ENCODE measurements at regions not wholly inside any gene's neighbourhood (a gene's known extent, or its start where the extent isn't known, plus 50 kb on each side); places are given as distances from the start of the nearest gene placed in this dataset.

DNA sequence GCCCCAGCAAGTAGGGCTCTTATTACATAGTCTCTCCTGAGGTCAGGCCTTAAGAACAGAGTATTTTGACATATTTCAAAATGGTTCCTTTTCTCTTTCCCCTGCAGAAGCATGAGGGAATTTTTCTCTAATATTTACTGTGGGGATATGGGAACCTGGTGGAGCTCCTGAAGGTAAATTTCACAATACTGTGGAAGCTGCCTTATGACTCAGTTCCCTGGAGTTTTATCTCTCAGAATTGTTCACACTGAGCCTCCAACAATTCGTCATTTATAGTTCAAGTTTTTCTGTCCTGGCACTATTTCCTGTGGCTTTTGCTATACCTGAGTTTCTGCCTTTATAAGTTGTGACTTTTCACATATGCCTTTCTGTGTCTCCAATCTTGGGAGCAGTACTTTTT, 607.2 kb upstream of the NDST4 start:
- Histone ChIP-seq H3K4me3 (ENCODE audit: low read length) (no peak overlapping the region), H3K9me3 (ENCODE audit: low read length) (no peaks in the 10 kb centered on the region), H2AFZ (ENCODE audit: low read depth, low read length) (no peak overlapping the region), H3K36me3 (ENCODE audit: insufficient read depth, low read length) (no peaks in the 10 kb centered on the region), H3K27me3 (ENCODE audit: insufficient read depth, low read length) (no peaks in the 10 kb centered on the region), H3K4me1 (ENCODE audit: insufficient read depth, low read length) (peaks cover 12% of the 10 kb centered on the region)

GRCh38 chr4:115711575-115711974, 598.2 kb upstream of the NDST4 start:
- Histone ChIP-seq H3K27me3 (ENCODE audit: insufficient read depth, low read length) (no peaks in the 10 kb centered on the region), H3K36me3 (ENCODE audit: insufficient read depth, low read length) (no peaks in the 10 kb centered on the region), H2AFZ (ENCODE audit: low read depth, low read length) (no peak overlapping the region), H3K4me1 (ENCODE audit: insufficient read depth, low read length) (no peaks in the 10 kb centered on the region), H3K4me3 (ENCODE audit: low read length) (no peak overlapping the region), H3K9me3 (ENCODE audit: low read length) (no peaks in the 10 kb centered on the region)

DNA sequence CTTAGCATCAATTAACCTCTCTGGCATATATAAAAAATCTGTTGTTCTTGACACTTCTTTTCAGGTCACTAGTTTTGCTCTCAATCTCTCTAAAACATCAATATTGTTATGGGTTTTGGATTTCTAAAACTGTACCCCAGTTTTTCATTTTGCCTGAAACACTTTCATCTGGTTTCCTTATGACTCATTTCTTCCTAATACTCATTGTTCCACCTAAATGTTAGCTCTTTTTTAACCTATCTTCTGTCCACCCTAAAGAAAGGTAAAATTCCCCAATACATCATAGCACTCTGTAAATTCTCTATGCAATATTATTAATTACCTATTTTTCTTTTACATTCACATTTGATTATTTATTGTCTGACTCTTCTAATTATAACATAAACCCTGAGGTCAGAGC, 575.5 kb upstream of the NDST4 start:
- Histone ChIP-seq H3K4me1 (ENCODE audit: insufficient read depth, low read length) (peaks cover 5% of the 10 kb centered on the region), H3K36me3 (ENCODE audit: insufficient read depth, low read length) (no peaks in the 10 kb centered on the region), H3K9me3 (ENCODE audit: low read length) (peaks cover 2% of the 10 kb centered on the region), H3K27me3 (ENCODE audit: insufficient read depth, low read length) (no peaks in the 10 kb centered on the region), H2AFZ (ENCODE audit: low read depth, low read length) (no peak overlapping the region), H3K4me3 (ENCODE audit: low read length) (no peak overlapping the region)

DNA sequence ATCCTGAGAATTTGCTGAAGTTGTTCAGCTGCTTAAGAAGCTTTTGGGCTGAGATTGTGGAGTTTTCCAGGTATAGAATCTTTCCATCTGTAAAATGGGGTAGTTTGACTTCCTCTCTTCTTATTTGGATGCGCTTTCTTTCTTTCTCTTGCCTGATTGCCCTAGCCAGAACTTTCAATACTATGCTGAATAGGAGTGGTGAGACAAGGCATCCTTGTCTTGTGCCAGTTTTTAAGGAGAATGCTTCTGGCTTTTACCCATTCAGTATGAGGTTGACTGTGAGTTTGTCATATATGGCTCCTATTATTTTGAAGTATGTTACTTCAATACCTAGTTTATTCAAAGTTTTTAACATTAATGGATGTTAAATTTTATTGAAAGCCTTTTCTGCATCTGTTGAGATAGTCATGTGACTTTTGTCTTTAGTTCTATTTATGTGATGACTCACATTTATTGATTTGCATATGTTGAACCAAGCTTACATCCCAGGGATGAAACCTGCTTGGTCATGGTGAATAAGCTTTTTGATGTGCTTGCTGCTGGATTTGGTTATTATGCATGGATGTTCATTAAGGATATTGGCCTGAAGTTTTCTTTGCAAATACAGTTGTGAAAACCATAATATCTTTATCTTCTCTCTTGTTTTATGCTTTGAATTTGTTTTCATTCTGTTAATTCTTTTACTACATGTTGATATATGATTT, 573.8 kb upstream of the NDST4 start:
- no peaks in the 10 kb centered on the region for H3K36me3 ChIP-seq (ENCODE audit: insufficient read depth, low read length)
- H3K4me1 ChIP-seq (ENCODE audit: insufficient read depth, low read length) = peaks cover 5% of the 10 kb centered on the region
- H2AFZ ChIP-seq (ENCODE audit: low read depth, low read length) = no peak overlapping the region
- no peak overlapping the region for H3K4me3 ChIP-seq (ENCODE audit: low read length)
- H3K27me3 ChIP-seq (ENCODE audit: insufficient read depth, low read length) = no peaks in the 10 kb centered on the region
- peaks cover 2% of the 10 kb centered on the region for H3K9me3 ChIP-seq (ENCODE audit: low read length)

DNA sequence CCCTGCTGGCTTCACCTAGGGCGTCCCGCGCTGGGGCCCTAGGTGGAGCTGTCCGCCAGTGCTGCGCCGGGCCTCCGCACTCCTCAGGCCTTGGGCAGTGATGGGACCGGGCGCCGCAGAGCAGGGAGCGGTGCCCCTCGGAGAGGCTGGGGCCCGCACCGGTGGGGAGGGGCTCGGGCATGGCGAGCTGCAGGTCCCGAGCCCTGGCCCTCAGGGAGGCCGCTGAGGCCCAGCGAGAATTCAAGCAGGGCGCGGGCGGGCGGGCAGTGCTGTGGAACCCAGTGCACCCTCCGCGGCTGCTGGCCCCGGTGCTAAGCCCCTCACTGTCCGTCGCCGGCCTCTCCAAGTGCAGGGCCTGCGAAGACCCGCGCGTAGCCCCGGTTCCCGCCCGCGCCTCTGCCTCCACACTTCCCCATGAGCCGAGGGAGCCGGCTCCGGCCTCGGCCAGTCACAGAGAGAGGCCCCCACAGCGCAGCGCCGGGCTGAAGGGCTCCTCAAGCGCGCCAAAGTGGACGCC, 565.1 kb upstream of the NDST4 start:
- Histone ChIP-seq H3K4me3 (ENCODE audit: low read length) (no peak overlapping the region), H2AFZ (ENCODE audit: low read depth, low read length) (no peak overlapping the region), H3K4me1 (ENCODE audit: insufficient read depth, low read length) (peaks cover 4% of the 10 kb centered on the region), H3K9me3 (ENCODE audit: low read length) (no peaks in the 10 kb centered on the region), H3K36me3 (ENCODE audit: insufficient read depth, low read length) (no peaks in the 10 kb centered on the region), H3K27me3 (ENCODE audit: insufficient read depth, low read length) (no peaks in the 10 kb centered on the region)

DNA sequence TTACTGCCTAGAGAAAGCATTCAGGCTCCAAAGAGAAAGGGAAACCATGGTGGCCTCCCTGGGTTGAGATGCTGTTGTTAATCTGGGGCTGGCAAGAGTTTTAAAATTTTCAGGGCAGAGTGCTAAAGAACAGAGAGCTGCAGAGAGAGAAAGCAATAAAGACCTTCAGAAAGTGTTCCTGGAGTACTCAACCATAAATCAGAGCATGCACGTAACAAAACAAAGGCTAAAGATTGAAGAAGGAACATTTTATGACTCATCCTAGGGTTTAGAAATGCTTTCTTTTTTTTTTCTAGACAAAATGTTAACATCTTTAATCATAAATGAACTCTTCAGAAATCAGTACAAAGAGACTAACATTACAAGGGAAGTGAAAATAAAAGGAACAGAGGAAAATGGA, 562.3 kb upstream of the NDST4 start:
- no peaks in the 10 kb centered on the region for H3K36me3 ChIP-seq (ENCODE audit: insufficient read depth, low read length)
- H3K27me3 ChIP-seq (ENCODE audit: insufficient read depth, low read length) = no peaks in the 10 kb centered on the region
- H3K4me3 ChIP-seq (ENCODE audit: low read length) = no peak overlapping the region
- no peaks in the 10 kb centered on the region for H3K9me3 ChIP-seq (ENCODE audit: low read length)
- peak overlapping the region; percentile 55 for H2AFZ ChIP-seq (ENCODE audit: low read depth, low read length)
- peaks cover 14% of the 10 kb centered on the region for H3K4me1 ChIP-seq (ENCODE audit: insufficient read depth, low read length)

DNA sequence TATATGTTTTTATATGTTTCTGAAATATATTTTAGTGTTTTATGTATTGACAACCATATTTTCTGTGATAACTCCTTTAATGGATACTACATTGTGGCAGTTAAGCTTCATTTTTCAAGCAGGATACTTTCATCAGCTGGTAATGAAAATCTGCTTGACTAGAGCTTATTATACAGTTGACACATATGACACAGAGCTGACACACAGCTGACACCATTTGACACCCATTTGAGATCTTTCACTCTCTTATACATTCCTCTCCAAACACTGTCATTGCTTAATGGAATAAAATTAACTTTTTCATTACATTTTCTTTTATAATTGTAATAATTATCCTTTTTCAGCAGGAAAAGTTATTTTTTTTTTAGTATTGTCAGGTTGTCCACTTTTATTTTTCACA, 561.1 kb upstream of the NDST4 start:
- Histone ChIP-seq H3K9me3 (ENCODE audit: low read length) (no peaks in the 10 kb centered on the region), H3K4me1 (ENCODE audit: insufficient read depth, low read length) (peaks cover 14% of the 10 kb centered on the region), H3K27me3 (ENCODE audit: insufficient read depth, low read length) (no peaks in the 10 kb centered on the region), H3K36me3 (ENCODE audit: insufficient read depth, low read length) (no peaks in the 10 kb centered on the region), H2AFZ (ENCODE audit: low read depth, low read length) (no peak overlapping the region), H3K4me3 (ENCODE audit: low read length) (no peak overlapping the region)

- H3K36me3 ChIP-seq (ENCODE audit: insufficient read depth, low read length) = no peaks in the 10 kb centered on the region
- H2AFZ ChIP-seq (ENCODE audit: low read depth, low read length) = no peak overlapping the region
- H3K4me3 ChIP-seq (ENCODE audit: low read length) = no peak overlapping the region
- no peaks in the 10 kb centered on the region for H3K9me3 ChIP-seq (ENCODE audit: low read length)
- no peaks in the 10 kb centered on the region for H3K27me3 ChIP-seq (ENCODE audit: insufficient read depth, low read length)
- H3K4me1 ChIP-seq (ENCODE audit: insufficient read depth, low read length) = peaks cover 16% of the 10 kb centered on the region
Observed at GRCh38 chr4:115671581-115671980, 558.2 kb upstream of the NDST4 start.

DNA sequence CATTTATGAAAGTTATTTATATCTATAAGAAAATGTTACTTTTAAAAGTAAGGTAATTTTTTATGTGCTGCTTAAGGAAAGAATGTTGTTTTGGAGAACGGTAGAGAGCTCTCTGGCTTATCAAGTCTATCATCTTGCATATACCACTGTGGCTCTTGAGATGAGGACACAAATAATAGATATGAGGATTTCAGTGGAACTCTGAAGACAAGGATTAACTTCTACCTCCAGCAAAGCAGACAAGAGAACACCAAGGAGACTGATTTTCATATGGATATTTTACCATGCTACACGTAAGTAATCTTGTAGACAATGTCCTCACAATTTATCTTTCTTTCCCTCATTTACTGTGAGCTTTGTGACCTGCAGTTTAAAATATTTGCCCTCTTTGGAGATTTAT, 557.5 kb upstream of the NDST4 start:
- no peak overlapping the region for H2AFZ ChIP-seq (ENCODE audit: low read depth, low read length)
- no peaks in the 10 kb centered on the region for H3K9me3 ChIP-seq (ENCODE audit: low read length)
- no peaks in the 10 kb centered on the region for H3K36me3 ChIP-seq (ENCODE audit: insufficient read depth, low read length)
- H3K27me3 ChIP-seq (ENCODE audit: insufficient read depth, low read length) = no peaks in the 10 kb centered on the region
- H3K4me1 ChIP-seq (ENCODE audit: insufficient read depth, low read length) = peaks cover 16% of the 10 kb centered on the region
- H3K4me3 ChIP-seq (ENCODE audit: low read length) = no peak overlapping the region

DNA sequence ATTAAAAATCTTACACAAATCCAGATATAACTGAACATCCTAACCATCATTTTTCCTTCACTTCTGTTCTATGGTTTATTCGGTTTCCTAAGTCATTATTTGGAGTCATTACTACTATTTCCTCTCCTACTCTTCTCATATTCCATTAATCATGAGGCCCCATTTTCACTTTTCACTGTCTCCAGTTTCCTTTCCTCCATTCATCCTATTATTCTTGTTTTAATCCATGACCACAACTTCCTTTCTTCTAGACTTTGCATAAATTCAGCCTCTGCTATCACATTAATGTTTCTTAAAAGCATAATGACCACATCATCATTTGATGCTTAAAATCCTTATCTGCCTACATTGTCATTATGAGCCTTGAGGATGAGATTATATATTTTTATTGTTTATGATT, 555.0 kb upstream of the NDST4 start:
- H2AFZ ChIP-seq (ENCODE audit: low read depth, low read length) = no peak overlapping the region
- no peaks in the 10 kb centered on the region for H3K36me3 ChIP-seq (ENCODE audit: insufficient read depth, low read length)
- peaks cover 18% of the 10 kb centered on the region for H3K4me1 ChIP-seq (ENCODE audit: insufficient read depth, low read length)
- no peaks in the 10 kb centered on the region for H3K9me3 ChIP-seq (ENCODE audit: low read length)
- H3K27me3 ChIP-seq (ENCODE audit: insufficient read depth, low read length) = no peaks in the 10 kb centered on the region
- H3K4me3 ChIP-seq (ENCODE audit: low read length) = no peak overlapping the region

- H3K27me3 ChIP-seq (ENCODE audit: insufficient read depth, low read length) = no peaks in the 10 kb centered on the region
- peaks cover 8% of the 10 kb centered on the region for H3K4me1 ChIP-seq (ENCODE audit: insufficient read depth, low read length)
- peak overlapping the region; percentile 99 for H2AFZ ChIP-seq (ENCODE audit: low read depth, low read length)
- H3K4me3 ChIP-seq (ENCODE audit: low read length) = peak overlapping the region; percentile 49
- H3K9me3 ChIP-seq (ENCODE audit: low read length) = no peaks in the 10 kb centered on the region
- no peaks in the 10 kb centered on the region for H3K36me3 ChIP-seq (ENCODE audit: insufficient read depth, low read length)
Observed at GRCh38 chr4:115664285-115664684, 550.9 kb upstream of the NDST4 start.

DNA sequence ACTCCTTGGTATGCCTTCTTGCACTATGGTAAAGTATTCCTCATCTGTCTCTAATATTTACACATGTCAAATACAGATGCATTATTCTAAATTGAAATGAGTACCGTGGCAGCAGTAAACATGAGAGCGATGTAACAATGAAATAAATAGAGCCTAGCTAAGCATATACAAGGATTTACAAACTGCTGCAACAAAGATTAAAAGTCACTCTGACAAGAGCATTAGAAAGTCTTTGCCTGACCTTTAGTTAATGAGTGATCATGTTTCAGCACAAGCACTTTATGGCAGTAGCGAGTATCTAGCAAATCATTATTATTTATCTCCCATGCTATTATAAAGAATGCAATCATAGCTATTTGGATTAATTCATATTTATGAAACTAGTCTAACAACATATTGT, 547.0 kb upstream of the NDST4 start:
- Histone ChIP-seq H3K27me3 (ENCODE audit: insufficient read depth, low read length) (no peaks in the 10 kb centered on the region), H3K36me3 (ENCODE audit: insufficient read depth, low read length) (no peaks in the 10 kb centered on the region), H3K9me3 (ENCODE audit: low read length) (no peaks in the 10 kb centered on the region), H3K4me1 (ENCODE audit: insufficient read depth, low read length) (peaks cover 6% of the 10 kb centered on the region), H3K4me3 (ENCODE audit: low read length) (no peak overlapping the region), H2AFZ (ENCODE audit: low read depth, low read length) (no peak overlapping the region)

DNA sequence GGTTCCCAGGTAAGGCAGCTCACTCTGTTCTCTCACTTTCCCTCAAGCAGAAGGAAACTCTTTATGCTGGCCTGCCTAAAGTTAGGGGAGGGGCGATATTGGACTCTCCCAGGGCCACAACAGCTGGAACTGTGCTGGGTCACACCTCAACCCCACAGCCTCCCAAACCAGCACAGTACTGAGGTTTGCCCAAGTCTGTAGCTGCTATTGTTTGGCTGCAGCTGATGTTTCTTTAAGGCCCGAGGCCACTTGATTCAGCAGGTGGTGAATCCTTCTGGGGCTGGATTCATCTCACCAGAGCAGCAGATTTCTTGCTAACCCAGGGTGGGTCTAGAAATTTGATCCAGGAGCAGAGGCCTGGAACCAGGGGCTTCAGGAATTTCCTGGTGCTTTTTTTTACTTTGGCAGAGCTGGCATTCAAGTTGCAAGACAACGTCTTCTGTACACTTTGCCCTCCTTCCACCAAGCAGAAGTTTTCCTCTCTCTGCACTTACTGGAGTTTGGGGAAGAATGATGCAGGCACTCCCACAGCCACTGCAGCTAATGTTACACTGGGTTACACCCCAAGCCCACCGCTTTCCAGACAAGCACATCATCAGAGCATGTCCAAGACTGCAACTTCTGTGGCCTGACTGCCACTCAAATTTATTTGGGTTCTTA, 544.7 kb upstream of the NDST4 start:
- H3K27me3 ChIP-seq (ENCODE audit: insufficient read depth, low read length) = no peaks in the 10 kb centered on the region

More for the DNA sequence above, 544.7 kb upstream of the NDST4 start:
- H3K36me3 ChIP-seq (ENCODE audit: insufficient read depth, low read length) = no peaks in the 10 kb centered on the region
- H2AFZ ChIP-seq (ENCODE audit: low read depth, low read length) = no peak overlapping the region
- H3K4me3 ChIP-seq (ENCODE audit: low read length) = no peak overlapping the region
- no peaks in the 10 kb centered on the region for H3K9me3 ChIP-seq (ENCODE audit: low read length)
- H3K4me1 ChIP-seq (ENCODE audit: insufficient read depth, low read length) = no peaks in the 10 kb centered on the region

All from neuron (in vitro differentiated cells).